Keratinocyte (primary cell): ENCODE measurements at regions not wholly inside any gene's neighbourhood (a gene's known extent, or its start where the extent isn't known, plus 50 kb on each side); places are given as distances from the start of the nearest gene placed in this dataset.

Experiments
- DNase-seq: peaks from one replicate; pipeline ENCODE4 v3.0.0-alpha.2; 2011; ENCODE audit warnings: low read depth, missing footprints, low spot score
- FAIRE-seq: peaks from 2 replicates; lab custom pipeline; 2011; peaks lifted over from hg19 to GRCh38; lab: Jason Lieb, UNC
- H2AFZ ChIP-seq: 2 replicates; pipeline ENCODE4 v1.6.0; 2012; ENCODE audit warnings: low read length, control low read depth, inconsistent platforms; ENCODE audit not compliant: control insufficient read depth
- H3K27ac ChIP-seq: 2 replicates; pipeline ENCODE4 v1.5.1; 2011; ENCODE audit warnings: low read length; ENCODE audit not compliant: control insufficient read depth, insufficient read depth
- H3K27me3 ChIP-seq: 3 replicates; pipeline ENCODE4 v1.6.0; 2011; ENCODE audit warnings: low read length; ENCODE audit not compliant: control insufficient read depth, insufficient read depth; ENCODE audit errors: extremely low read depth
- H3K36me3 ChIP-seq, 2 experiments: 2 replicates in 1 of 2; 3 replicates in 1 of 2; pipeline ENCODE4 v1.5.1; 2011; ENCODE audit warnings: low read length in 2 of 2, mild to moderate bottlenecking in 1 of 2; ENCODE audit not compliant: control insufficient read depth in 2 of 2, insufficient read depth in 2 of 2; ENCODE audit errors: extremely low read depth in 1 of 2
- H3K4me1 ChIP-seq: 3 replicates; pipeline ENCODE4 v1.5.1; 2011; ENCODE audit warnings: low read length; ENCODE audit not compliant: control insufficient read depth, insufficient read depth; ENCODE audit errors: extremely low read depth
- H3K4me2 ChIP-seq: 3 replicates; pipeline ENCODE4 v1.6.0; 2011; ENCODE audit warnings: low read depth, low read length; ENCODE audit not compliant: control insufficient read depth, insufficient read depth; ENCODE audit errors: extremely low read depth
- H3K4me3 ChIP-seq, 3 experiments: fragments of 200-600 bp in 1 of 3; sonication (generic) in 1 of 3; 2 replicates in 2 of 3; 3 replicates in 1 of 3; pipeline ENCODE4 v1.5.1; 2011 to 2016; ENCODE audit warnings: low read length in 3 of 3, mild to moderate bottlenecking in 3 of 3, control low read depth in 2 of 3, inconsistent platforms in 1 of 3, low read depth in 1 of 3, mixed read lengths in 1 of 3, mixed run types in 1 of 3, moderate library complexity in 1 of 3; ENCODE audit not compliant: control insufficient read depth in 2 of 3, insufficient read depth in 2 of 3; ENCODE audit errors: extremely low read depth in 1 of 3
- H3K79me2 ChIP-seq: 2 replicates; pipeline ENCODE4 v1.6.0; 2012; ENCODE audit warnings: low read length; ENCODE audit not compliant: control insufficient read depth, insufficient read depth
- H3K9ac ChIP-seq: 3 replicates; pipeline ENCODE4 v1.6.0; 2011; ENCODE audit warnings: low read length; ENCODE audit not compliant: control insufficient read depth, insufficient read depth; ENCODE audit errors: extremely low read depth
- H3K9me1 ChIP-seq: 3 replicates; pipeline ENCODE4 v1.6.0; 2011; ENCODE audit warnings: low read length; ENCODE audit not compliant: control insufficient read depth, insufficient read depth; ENCODE audit errors: extremely low read depth
- H3K9me3 ChIP-seq: 2 replicates; pipeline ENCODE4 v1.5.1; 2012; ENCODE audit warnings: low read depth, low read length; ENCODE audit not compliant: control insufficient read depth
- H4K20me1 ChIP-seq: 3 replicates; pipeline ENCODE4 v1.6.0; 2011; ENCODE audit warnings: low read length; ENCODE audit not compliant: control insufficient read depth, insufficient read depth; ENCODE audit errors: extremely low read depth
- CTCF ChIP-seq, 3 experiments: IDR thresholded peaks in 1 of 3; conservative IDR thresholded peaks in 1 of 3; optimal IDR thresholded peaks in 1 of 3; 2 replicates in 2 of 3; 3 replicates in 1 of 3; pipeline versions ENCODE3 to v1.5.1; 2011; ENCODE audit warnings: low read length in 3 of 3, mild to moderate bottlenecking in 3 of 3, moderate library complexity in 2 of 3, control low read depth in 1 of 3, inconsistent platforms in 1 of 3; ENCODE audit not compliant: insufficient read depth in 2 of 3; ENCODE audit errors: extremely low read depth in 1 of 3
- EZH2 ChIP-seq: IDR thresholded peaks from one replicate; pipeline ENCODE4 v1.6.1; 2012; ENCODE audit warnings: inconsistent platforms, mild to moderate bottlenecking, low read length, moderate library complexity
- dilution Hi-C: fragments of 300-500 bp; cut with MboI; formaldehyde crosslinking; loops from one replicate; pipeline ENCODE4 v1.7.0; 2020; ENCODE audit warnings: low sequenced_read_pairs; ENCODE audit not compliant: extremely low pct_ligation_motif_present

- H3K27me3 ChIP-seq, result no peaks in the 10 kb centered on the region
- no peak overlapping the region for H2AFZ ChIP-seq
- H3K79me2 ChIP-seq, result no peaks in the 10 kb centered on the region
- no peaks in the 10 kb centered on the region for H3K9me3 ChIP-seq
- TF ChIP-seq EZH2 (no peak), CTCF (optimal IDR thresholded peaks at IDR 0.05 in 1 of 3, IDR thresholded peaks at IDR 0.05 in 1 of 3, conservative IDR thresholded peaks at IDR 0.05 in 1 of 3; ENCODE audit: extremely low read depth in 1 of 3, insufficient read depth in 2 of 3, low read length in 3 of 3) (no peak)
- dilution Hi-C loops, result no loop called here
- H3K36me3 ChIP-seq, result no peaks in the 10 kb centered on the region
- DNase-seq, result no peak
- H3K4me1 ChIP-seq, result no peaks in the 10 kb centered on the region
- H3K4me2 ChIP-seq, result no peak overlapping the region
- no peaks in the 10 kb centered on the region for H4K20me1 ChIP-seq
- no peak overlapping the region for H3K9ac ChIP-seq
- H3K4me3 ChIP-seq, result no peak overlapping the region
- FAIRE-seq, result no peak
- no peaks in the 10 kb centered on the region for H3K9me1 ChIP-seq
- no peak overlapping the region for H3K27ac ChIP-seq
These were observed 214.0 kb upstream of the ADRA1B start for GRCh38 chr5:159702301-159702700.

GRCh38 chr5:159702826-159703225 lies 213.5 kb upstream of the ADRA1B start:
- H3K27me3 ChIP-seq, result no peaks in the 10 kb centered on the region
- H3K9me3 ChIP-seq, result no peaks in the 10 kb centered on the region
- DNase-seq, result no peak
- H3K36me3 ChIP-seq, result no peaks in the 10 kb centered on the region
- dilution Hi-C loops, result no loop called here
- no peaks in the 10 kb centered on the region for H3K79me2 ChIP-seq
- no peak overlapping the region for H3K4me3 ChIP-seq
- no peak overlapping the region for H3K4me2 ChIP-seq
- no peak overlapping the region for H3K9ac ChIP-seq
- no peak overlapping the region for H3K27ac ChIP-seq
- TF ChIP-seq CTCF (optimal IDR thresholded peaks at IDR 0.05 in 1 of 3, IDR thresholded peaks at IDR 0.05 in 1 of 3, conservative IDR thresholded peaks at IDR 0.05 in 1 of 3; ENCODE audit: extremely low read depth in 1 of 3, insufficient read depth in 2 of 3, low read length in 3 of 3), result no peak
- no peaks in the 10 kb centered on the region for H4K20me1 ChIP-seq
- FAIRE-seq, result no peak
- H2AFZ ChIP-seq, result no peak overlapping the region
- no peaks in the 10 kb centered on the region for H3K9me1 ChIP-seq
- no peaks in the 10 kb centered on the region for H3K4me1 ChIP-seq
